Vagina (tissue), 2 donors: ENCODE measurements at regions not wholly inside any gene's neighbourhood (a gene's known extent, or its start where the extent isn't known, plus 50 kb on each side); places are given as distances from the start of the nearest gene placed in this dataset.

Source experiments
- DNase-seq, 2 donors: peaks; one replicate each; pipeline ENCODE4 v3.0.0-alpha.2; 2017; ENCODE audit errors: extremely low spot score in 2 of 2
- H3K27ac ChIP-seq: fragments of 200-600 bp; sonication (generic); one replicate; pipeline ENCODE4 v1.5.1; 2019
- H3K27me3 ChIP-seq: fragments of 200-600 bp; sonication (generic); one replicate; pipeline ENCODE4 v1.5.1; 2019
- H3K36me3 ChIP-seq, 2 donors: fragments of 200-600 bp; sonication (generic); one replicate each; pipeline ENCODE4 v1.5.1; 2017 to 2019
- H3K4me1 ChIP-seq: fragments of 200-600 bp; sonication (generic); one replicate; pipeline ENCODE4 v1.5.1; 2019
- H3K4me3 ChIP-seq, 2 donors: fragments of 200-600 bp; sonication (generic); 1 replicate in 1 of 2; 2 replicates in 1 of 2; pipeline ENCODE4 v1.5.1; 2016 to 2019
- H3K9me3 ChIP-seq: fragments of 200-600 bp; sonication (generic); one replicate; pipeline ENCODE4 v1.5.1; 2019
- POLR2A ChIP-seq, 2 donors: fragments of 450-650 bp; IDR thresholded peaks; one replicate each; pipeline ENCODE4 v1.6.1; 2017; ENCODE audit warnings: antibody characterized with exemption in 2 of 2, mild to moderate bottlenecking in 2 of 2, moderate library complexity in 2 of 2
- POLR2AphosphoS5 ChIP-seq, 2 donors: sonication (generic); formaldehyde crosslinking; IDR thresholded peaks; one replicate each; pipeline ENCODE4 v1.9.0; 2017; ENCODE audit warnings: antibody characterized with exemption in 2 of 2, mild to moderate bottlenecking in 2 of 2, low read depth in 1 of 2; ENCODE audit not compliant: insufficient read depth in 1 of 2
- intact Hi-C: fragments of 100-400 bp; cut with DNase I; formaldehyde crosslinking; loops from one replicate; pipeline ENCODE4 v1.15.1; 2023
- TF ChIP-seq, protein P1 (sequence below), 3 experiments: fragments of 450-650 bp in 2 of 3; fragments of 200-600 bp in 1 of 3; sonication (generic) in 1 of 3; IDR thresholded peaks; one replicate each; pipeline ENCODE4 v1.5.1; 2017 to 2019; ENCODE audit warnings: antibody characterized with exemption in 3 of 3, mild to moderate bottlenecking in 2 of 3, moderate library complexity in 2 of 3

DNA sequence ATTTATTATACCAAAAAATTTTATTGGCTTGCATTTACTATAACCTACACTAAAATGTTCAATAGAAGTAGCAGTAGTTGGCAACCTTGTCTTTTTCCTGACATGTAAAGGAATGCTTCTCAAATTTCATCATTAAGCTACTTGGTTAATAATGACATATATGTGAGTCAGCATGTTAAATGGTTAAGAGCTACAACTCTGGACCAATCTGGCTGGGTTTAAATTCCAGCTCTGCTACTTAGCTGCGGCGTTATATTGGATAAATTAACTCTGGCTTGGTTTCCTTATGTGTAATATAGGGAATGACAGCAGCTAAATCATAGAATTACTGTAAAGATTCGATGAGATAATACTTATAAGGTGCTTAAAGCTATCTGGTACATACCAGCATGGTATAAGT, 53.7 kb upstream of the OTOGL start:
- H3K27me3 ChIP-seq = no peaks in the 10 kb centered on the region
- intact Hi-C loops = no loop called here
- H3K9me3 ChIP-seq = no peaks in the 10 kb centered on the region
- no peaks in the 10 kb centered on the region for H3K4me1 ChIP-seq
- TF ChIP-seq POLR2AphosphoS5 (IDR thresholded peaks at IDR 0.05; ENCODE audit: insufficient read depth in 1 of 2, low read depth in 1 of 2) (no peak), POLR2A (IDR thresholded peaks at IDR 0.05) (no peak)
- TF ChIP-seq, protein P1, sequence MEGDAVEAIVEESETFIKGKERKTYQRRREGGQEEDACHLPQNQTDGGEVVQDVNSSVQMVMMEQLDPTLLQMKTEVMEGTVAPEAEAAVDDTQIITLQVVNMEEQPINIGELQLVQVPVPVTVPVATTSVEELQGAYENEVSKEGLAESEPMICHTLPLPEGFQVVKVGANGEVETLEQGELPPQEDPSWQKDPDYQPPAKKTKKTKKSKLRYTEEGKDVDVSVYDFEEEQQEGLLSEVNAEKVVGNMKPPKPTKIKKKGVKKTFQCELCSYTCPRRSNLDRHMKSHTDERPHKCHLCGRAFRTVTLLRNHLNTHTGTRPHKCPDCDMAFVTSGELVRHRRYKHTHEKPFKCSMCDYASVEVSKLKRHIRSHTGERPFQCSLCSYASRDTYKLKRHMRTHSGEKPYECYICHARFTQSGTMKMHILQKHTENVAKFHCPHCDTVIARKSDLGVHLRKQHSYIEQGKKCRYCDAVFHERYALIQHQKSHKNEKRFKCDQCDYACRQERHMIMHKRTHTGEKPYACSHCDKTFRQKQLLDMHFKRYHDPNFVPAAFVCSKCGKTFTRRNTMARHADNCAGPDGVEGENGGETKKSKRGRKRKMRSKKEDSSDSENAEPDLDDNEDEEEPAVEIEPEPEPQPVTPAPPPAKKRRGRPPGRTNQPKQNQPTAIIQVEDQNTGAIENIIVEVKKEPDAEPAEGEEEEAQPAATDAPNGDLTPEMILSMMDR (IDR thresholded peaks at IDR 0.05) = no peak
- H3K4me3 ChIP-seq = no peak overlapping the region
- no peaks in the 10 kb centered on the region for H3K36me3 ChIP-seq
- DNase-seq = no peak
- H3K27ac ChIP-seq = no peak overlapping the region

DNA sequence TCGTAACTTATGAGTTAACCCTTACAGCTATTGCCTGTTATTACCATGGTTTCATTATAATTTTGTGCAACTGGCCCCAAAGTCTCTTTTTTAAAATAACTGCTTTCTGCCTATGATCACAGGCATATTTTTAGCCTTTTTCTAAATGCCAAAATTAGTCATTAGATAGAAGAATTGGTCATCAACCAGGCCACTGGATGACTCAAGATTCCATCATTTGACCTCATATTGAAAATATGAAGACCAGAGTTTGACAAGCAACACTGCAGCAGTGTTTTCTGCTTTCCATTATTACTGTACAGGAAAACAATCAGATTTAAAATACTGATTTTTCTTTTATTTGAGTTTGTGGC, 54.7 kb upstream of the OTOGL start:
- intact Hi-C loops = no loop called here
- no peaks in the 10 kb centered on the region for H3K36me3 ChIP-seq
- no peaks in the 10 kb centered on the region for H3K4me1 ChIP-seq
- TF ChIP-seq, protein P1 (IDR thresholded peaks at IDR 0.05) = no peak
- no peak for TF ChIP-seq POLR2A (IDR thresholded peaks at IDR 0.05)
- TF ChIP-seq POLR2AphosphoS5 (IDR thresholded peaks at IDR 0.05; ENCODE audit: insufficient read depth in 1 of 2, low read depth in 1 of 2) = no peak
- no peak for DNase-seq
- no peak overlapping the region for H3K27ac ChIP-seq
- no peaks in the 10 kb centered on the region for H3K9me3 ChIP-seq
- no peaks in the 10 kb centered on the region for H3K27me3 ChIP-seq
- H3K4me3 ChIP-seq = no peak overlapping the region

DNA sequence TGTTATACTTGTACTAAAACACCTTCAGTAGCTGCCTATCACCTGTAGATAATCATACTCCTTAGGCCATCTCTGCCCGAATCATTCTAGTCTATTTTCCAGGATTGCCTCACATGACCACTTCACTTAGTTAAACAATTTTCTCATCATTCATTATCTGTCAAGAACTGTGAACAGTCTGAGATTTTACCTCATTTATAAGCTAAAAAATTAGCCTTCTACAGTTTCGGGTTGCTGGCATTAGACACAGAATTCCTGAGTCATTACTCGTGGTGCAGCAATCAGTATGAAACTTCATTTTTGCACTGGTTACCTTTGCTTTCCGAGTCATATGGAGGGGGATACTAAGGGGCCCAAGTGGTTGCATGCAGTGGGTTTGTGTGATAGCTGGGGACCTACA, 57.6 kb upstream of the OTOGL start:
- intact Hi-C loops = no loop called here

DNA sequence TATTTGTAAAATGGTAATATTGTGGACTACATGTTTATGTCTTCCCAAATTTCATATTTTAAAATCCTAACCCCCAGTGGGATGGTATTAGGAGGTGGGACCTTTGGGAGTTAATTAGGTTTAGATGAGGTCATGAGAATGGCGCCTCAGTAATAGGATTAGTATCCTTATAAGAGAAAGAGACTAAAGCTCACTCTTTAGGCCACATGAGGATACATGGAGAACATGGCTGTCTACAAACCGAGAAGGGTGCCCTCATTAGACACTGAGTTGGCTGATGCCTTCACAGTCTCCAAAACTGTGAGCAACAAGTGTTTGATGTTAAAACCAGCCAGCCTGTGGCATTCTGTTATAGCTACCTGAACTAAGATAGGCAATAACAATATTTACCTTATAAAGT, 58.3 kb upstream of the OTOGL start:
- no peak for DNase-seq
- Histone ChIP-seq H3K4me1 (no peaks in the 10 kb centered on the region), H3K36me3 (no peaks in the 10 kb centered on the region), H3K4me3 (no peak overlapping the region), H3K27me3 (no peaks in the 10 kb centered on the region), H3K9me3 (no peaks in the 10 kb centered on the region), H3K27ac (no peak overlapping the region)
- TF ChIP-seq POLR2AphosphoS5 (IDR thresholded peaks at IDR 0.05; ENCODE audit: insufficient read depth in 1 of 2, low read depth in 1 of 2) (no peak), POLR2A (IDR thresholded peaks at IDR 0.05) (no peak)
- TF ChIP-seq, protein P1 (IDR thresholded peaks at IDR 0.05) = no peak
- intact Hi-C loops = no loop called here

More for the DNA sequence above, 57.6 kb upstream of the OTOGL start:
- Histone ChIP-seq H3K27me3 (no peaks in the 10 kb centered on the region), H3K36me3 (no peaks in the 10 kb centered on the region), H3K4me1 (no peaks in the 10 kb centered on the region), H3K27ac (no peak overlapping the region), H3K9me3 (no peaks in the 10 kb centered on the region), H3K4me3 (no peak overlapping the region)
- DNase-seq = no peak
- no peak for TF ChIP-seq POLR2A (IDR thresholded peaks at IDR 0.05)

DNA sequence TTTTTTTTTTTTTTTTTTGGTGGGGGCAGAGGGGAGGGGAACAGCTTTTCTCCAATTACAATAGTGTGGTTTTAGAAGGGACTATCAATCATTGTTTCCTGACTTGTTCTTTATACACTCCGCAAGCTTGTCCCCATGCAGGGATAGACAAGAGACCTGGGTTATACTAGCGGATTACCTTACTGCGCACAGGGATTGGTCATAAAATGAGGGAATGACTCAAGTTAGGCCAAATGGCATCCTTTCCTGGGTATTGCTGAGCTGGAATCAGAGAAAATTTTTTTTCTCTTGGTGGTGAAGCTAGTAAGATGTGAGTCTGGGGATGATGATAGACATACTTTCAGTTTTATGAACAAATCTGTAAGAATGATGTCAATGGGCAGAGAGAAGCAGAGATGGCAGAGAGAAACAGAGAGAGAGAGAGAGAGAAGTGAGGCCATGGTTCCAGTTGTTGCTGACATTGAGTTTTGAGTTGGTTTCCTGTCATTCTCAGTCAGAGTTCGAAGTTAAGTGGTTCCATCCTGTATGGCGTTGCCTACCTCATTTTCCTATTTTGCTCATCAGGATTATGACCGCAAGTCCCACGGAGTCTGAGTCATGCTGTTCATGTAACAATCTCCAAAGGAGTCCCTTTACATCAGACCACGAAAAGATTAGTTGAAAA, 59.1 kb upstream of the OTOGL start:
- Histone ChIP-seq H3K27ac (no peak overlapping the region), H3K4me3 (no peak overlapping the region), H3K9me3 (no peaks in the 10 kb centered on the region), H3K4me1 (no peaks in the 10 kb centered on the region), H3K36me3 (no peaks in the 10 kb centered on the region), H3K27me3 (no peaks in the 10 kb centered on the region)
- TF ChIP-seq POLR2AphosphoS5 (IDR thresholded peaks at IDR 0.05; ENCODE audit: insufficient read depth in 1 of 2, low read depth in 1 of 2) (no peak), POLR2A (IDR thresholded peaks at IDR 0.05) (no peak)
- TF ChIP-seq, protein P1 (IDR thresholded peaks at IDR 0.05) = no peak
- intact Hi-C loops = no loop called here
- DNase-seq = no peak
